ENCODE measurements at regions not wholly inside any gene's neighbourhood (a gene's known extent, or its start where the extent isn't known, plus 50 kb on each side); places are given as distances from the start of the nearest gene placed in this dataset.

GRCh38 chr4:106423791-106424190 lies 55.2 kb upstream of the GIMD1 start:
- TF ChIP-seq FOS (IDR thresholded peaks at IDR 0.05; ENCODE audit: borderline replicate concordance, insufficient read depth, low read length) (no peak), CTCF (IDR thresholded peaks at IDR 0.05; ENCODE audit: extremely low read depth in 1 of 2, insufficient read depth in 1 of 2, low read depth in 1 of 2, low read length in 2 of 2) (no peak), EZH2 (IDR thresholded peaks at IDR 0.05; ENCODE audit: borderline replicate concordance, low read depth, low read length, severe bottlenecking) (no peak), GATA2 (IDR thresholded peaks at IDR 0.05; ENCODE audit: insufficient read depth, insufficient read length, low read depth, low read length) (no peak), POLR2A (IDR thresholded peaks at IDR 0.05; ENCODE audit: low read depth, low read length) (no peak), MYC (IDR thresholded peaks at IDR 0.05; ENCODE audit: low read depth, low read length) (no peak), JUN (IDR thresholded peaks at IDR 0.05; ENCODE audit: borderline replicate concordance, insufficient read depth, insufficient read length, low read depth) (no peak)

Measured in endothelial cell of umbilical vein (primary cell).